UCSD-AML1 (cell line): ENCODE measurements at regions not wholly inside any gene's neighbourhood (a gene's known extent, or its start where the extent isn't known, plus 50 kb on each side); places are given as distances from the start of the nearest gene placed in this dataset.
"Not testable (repeated sequence)": the region's sequence is repeated elsewhere in the genome, so short reads cannot be mapped to it uniquely, and the experiment has no call there.

Experiments
- DNase-seq: peaks from one replicate; lab custom pipeline; 2025; ENCODE audit not compliant: unreplicated experiment; lab: John Stamatoyannopoulos, UW

DNA sequence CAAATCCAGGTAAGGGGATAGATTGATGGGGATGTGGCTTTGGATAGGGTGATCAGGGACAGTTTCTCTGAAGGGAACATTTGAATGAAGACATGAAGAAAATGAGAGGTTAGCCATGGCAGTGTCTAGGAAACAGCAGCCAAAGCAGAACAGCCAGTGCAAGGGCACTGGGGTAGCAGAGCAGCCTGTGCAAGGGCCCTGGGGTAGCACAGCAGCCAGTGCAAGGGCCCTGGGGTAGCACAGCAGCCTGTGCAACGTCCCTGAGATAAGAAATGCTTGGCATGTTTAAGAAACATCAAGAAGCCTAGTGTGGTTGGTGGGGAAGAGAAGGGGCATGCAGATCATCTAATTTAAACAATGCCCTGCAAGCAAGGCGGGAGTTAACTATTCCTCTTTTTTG, 128.5 kb downstream of the IRX5 start:
- no peak for DNase-seq

- DNase-seq: no peak
Measured at GRCh38 chr16:55061126-55061525, 130.5 kb downstream of the IRX5 start.

DNA sequence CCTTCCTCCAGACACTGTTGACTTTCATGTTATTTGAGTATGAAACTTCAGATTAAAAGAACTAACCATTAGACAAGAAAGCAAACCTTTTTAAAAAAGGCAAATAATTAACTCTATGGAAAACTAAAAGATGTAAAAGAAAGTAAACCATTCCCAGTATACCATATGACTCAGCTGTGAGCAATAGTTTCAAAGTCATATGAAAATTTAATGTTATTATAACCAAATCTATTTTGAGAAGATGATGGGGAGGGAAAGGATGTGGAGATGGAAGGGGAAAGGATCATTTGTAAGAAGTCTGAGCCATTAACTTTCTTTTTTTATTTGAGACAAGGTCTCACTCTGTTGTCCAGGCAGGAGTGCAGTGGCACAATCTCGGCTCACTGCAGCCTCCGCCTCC, 131.8 kb downstream of the IRX5 start:
- no peak for DNase-seq

- no peak for DNase-seq
Measured at GRCh38 chr16:55072976-55073375, 142.3 kb downstream of the IRX5 start.

DNA sequence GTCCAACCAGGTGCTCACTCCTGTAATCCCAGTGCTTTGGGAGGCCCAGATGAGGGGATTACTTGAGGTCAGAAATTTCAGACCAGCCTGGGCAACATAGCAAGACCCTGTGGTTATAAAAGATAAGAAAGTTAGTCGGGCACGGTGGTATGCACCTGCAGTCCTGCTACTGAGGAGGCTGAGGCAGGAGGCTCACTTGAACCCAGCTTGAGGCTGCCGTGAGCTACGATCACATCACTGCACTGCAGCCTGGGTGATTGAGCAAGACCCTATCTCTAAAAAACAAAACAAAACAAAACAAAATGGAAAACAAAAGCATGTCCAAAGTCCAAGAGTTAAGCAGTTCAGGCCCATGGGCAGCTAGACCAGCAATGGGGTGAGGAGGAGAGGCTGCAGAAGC, 143.2 kb downstream of the IRX5 start:
- no peak for DNase-seq

DNA sequence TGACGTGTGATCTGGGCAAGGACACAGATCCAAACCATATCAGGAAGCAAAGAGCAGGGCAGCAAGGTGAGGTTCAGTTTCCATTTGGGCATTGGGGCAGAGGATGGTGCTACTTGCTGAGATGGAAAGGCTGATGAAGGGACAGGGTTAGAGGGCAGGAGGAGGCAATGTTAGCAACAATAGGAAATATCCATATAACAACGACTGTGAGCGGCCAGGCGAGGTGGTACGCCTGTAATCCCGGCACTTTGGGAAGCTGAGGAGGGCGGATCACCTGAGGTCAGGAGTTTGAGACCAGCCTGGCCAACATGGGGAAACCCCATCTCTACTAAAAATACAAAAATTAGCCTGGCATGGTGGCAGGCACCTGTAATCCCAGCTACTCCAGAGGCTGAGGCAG, 144.5 kb downstream of the IRX5 start:
- not testable (repeated sequence) for DNase-seq

GRCh38 chr16:55076053-55076452, 145.4 kb downstream of the IRX5 start:
- DNase-seq: no peak

GRCh38 chr16:55077266-55077665, 146.6 kb downstream of the IRX5 start:
- DNase-seq: no peak

- DNase-seq: no peak
Measured at GRCh38 chr16:55078153-55078552, 147.5 kb downstream of the IRX5 start.

- no peak for DNase-seq
Measured at GRCh38 chr16:55078699-55079410, 148.2 kb downstream of the IRX5 start.

DNA sequence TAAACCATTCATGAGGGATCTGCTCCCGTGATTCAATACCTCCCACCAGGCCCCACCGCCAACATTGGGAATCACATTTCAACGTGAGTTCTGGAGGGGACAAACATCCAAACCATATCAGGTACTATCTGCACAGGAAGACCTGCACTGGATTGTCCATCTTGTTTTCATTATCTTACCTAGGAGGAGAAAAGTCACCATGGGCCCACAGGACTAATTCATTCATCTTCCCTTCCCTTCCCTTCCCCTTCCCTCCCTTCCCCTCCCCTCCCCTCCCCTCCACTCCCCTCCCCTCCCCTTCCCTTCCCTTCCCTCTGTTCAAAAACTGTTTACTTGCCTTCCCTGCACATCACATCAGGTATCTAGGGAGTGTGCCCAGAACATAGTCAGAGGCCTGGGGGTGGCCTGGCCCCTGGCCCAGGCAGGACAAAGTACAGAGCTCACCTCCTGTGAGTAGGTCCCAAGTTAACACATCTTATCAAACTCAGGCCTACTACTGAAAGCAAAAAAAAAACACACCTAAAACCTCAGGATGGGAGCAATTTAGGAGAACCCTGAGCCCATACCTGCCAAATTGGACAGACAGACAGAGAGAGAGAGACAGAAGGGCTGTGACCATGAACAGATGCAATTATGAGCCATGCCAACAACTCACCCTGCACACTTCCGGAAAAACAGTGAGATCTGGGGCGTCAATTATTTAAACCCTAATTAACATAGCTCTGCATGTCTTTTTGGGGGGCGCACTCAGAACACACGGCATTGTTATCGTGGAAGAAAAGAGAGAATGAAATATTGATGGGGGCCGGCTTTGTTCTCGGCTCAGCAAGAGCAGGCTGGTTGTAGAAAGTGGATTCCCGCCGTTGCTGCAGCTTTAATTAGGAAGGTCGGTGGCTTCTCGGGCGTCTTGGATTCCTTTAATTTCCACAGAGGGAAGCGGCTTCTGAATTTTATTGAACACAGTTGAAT, 151.2 kb downstream of the IRX5 start:
- DNase-seq: no peak

DNA sequence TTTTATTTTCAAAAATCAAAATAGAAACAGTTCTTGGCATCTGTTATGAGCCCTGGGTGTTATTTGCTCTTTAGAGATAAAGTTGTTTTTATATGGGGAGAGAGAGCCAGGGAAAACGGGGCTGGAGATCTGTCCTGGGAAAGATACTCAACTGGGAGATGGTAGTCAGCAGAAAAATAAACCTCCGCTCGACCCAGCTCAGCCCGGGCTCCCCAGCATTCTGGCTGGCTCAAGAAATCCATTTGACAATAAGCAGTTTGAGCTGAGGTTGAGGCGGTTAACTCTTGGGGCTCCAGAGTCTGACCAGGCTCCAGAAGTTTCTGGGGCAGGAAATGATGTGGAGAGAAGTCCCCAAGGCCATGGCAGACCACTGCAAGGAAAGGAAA, 151.9 kb downstream of the IRX5 start:
- no peak for DNase-seq

DNA sequence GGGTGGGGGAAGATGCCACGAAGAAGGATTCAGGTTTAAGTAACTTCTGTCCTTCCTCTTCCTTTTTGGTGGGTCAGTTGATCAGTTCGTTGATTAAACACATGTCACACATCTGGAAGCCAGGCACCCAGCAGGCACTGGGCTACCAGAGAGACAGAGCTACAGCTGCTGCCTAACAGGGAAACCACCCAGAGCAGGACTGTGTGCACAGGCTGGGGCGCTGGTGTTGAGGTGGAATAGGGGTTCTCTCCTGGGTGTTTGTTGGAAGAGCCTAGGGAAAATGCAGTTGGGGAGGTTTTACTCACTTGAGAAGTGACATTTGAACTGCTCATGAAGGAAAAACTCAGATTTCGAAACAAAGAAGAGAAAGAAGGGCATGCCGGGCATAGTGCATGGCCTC, 152.4 kb downstream of the IRX5 start:
- DNase-seq: no peak

GRCh38 chr16:55088098-55088497, 157.4 kb downstream of the IRX5 start:
- DNase-seq: no peak

DNA sequence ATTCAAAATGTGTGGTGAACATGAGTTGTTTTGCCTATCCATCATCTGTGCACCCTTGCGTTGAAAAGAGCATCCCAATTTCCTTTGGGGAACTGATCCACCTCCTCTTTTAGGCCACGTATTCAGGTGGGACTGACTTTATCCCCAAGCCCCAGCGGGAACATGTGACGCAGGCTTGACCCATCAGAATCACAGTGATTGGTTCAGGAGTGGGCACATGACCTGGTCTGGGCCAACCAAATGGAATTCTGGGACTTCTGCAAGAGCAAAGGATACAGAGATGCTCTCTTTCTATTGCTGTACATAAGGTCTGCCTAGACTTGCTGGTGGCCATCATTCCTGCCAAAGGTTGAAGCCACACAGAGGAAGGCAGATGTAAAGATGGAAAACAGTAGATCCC, 158.9 kb downstream of the IRX5 start:
- DNase-seq: no peak

- DNase-seq: no peak
Measured at GRCh38 chr16:55091213-55091870, 160.7 kb downstream of the IRX5 start.

DNA sequence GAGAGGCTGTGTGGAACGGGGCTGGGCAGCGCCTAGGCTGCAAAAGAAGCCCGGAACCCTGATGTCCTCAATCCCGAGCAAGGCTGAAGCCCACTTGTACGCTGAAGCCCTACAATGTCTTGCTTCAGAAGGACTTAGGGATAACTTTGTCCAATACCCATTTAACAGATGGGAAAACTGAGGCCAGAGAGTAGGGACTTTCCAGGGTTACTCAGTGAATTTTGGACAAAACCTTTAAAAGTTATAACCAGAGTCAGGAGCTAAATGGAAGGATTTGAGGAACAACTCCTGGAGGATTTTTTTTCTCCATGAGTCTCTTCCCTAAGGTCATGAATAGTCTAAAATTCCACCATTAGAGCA, 161.2 kb downstream of the IRX5 start:
- no peak for DNase-seq

DNA sequence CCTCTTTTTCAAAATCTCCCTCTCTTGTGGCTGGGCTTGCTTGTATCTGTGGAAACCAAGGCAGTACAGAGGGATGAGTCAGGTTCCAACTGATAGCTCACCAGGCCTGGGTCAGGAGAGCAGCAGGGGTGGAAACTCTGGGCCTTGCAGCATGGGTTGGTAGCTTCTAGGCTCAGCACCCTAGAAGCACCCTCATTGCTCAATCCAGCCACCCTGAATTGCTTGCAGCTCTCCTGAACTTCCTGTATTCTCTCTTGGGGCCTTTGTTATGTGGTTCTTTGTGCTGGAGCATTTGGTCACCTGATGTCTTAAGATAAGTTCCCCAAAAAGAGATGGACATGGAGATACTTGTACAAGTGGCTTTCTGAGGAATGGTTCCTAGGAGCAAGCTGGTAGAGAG, 169.4 kb downstream of the IRX5 start:
- no peak for DNase-seq

DNA sequence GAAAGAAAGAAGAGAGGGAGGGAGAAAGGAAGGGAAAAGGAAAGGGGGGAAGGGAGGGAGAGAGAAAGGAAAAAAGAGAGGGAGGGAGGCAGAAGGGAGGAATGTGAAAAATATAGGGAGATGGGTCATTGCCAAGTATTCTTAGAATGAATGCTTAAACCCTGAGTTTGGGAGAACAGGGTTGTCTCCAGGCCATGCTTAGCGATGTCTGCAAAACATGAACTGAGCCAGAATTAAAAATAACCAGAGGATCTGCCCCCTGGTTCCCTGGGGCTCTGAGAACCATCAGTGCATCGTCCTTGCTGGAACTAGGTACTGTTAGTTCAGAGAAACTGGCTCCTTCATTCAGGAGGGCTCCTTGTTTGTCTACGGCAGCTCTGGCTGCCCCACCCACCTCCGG, 170.4 kb downstream of the IRX5 start:
- DNase-seq: no peak

DNA sequence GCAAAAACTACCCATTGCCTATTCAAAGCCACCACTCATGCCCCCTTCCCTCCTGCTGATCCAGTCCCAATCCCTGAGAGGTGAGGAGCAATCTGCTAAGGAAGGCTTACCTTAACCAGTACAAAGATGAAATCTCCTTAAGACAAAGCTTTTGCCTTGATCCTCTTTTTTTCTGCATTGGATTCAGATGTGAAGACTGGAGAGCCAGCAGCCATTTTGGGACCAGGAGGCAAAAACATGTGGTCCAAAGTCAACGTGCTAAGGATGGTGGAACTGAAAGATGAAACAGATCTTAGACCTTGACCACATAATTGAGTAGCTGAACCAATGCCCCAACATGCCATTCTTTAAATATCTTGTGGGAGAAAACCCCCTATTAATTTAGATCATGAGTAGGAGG, 171.4 kb downstream of the IRX5 start:
- DNase-seq: no peak

- no peak for DNase-seq
Measured at GRCh38 chr16:55102531-55102930, 171.9 kb downstream of the IRX5 start.

DNA sequence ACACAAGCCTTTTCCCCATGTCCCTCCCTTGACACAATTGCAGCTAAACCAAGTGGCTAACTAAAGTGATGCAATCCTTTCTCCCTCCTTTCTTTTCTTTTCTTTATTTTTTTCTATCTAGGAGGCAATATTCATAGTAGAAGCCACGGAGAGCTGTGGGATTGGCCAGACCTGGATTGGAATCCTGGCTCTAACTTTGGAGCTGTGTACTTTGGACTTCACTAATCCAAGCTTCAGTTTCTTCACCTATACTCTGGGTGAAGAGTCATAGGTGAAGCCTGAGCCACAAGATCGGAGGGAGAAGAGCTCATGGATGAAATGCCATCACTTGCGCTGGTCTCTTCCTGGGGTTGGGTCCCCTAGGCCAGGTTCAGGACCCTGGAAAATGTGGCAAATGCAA, 177.2 kb downstream of the IRX5 start:
- no peak for DNase-seq
